SK-N-SH treated with all-trans-retinoic acid at 6 μM for 48 hours (cell line): ENCODE measurements at regions not wholly inside any gene's neighbourhood (a gene's known extent, or its start where the extent isn't known, plus 50 kb on each side); places are given as distances from the start of the nearest gene placed in this dataset.
"Not testable (repeated sequence)": the region's sequence is repeated elsewhere in the genome, so short reads cannot be mapped to it uniquely, and the experiment has no call there.

Source experiments
- ARNTL ChIP-seq: fragments of 450-650 bp; formaldehyde crosslinking; IDR thresholded peaks from 2 replicates; pipeline ENCODE4 v1.5.0; 2020; ENCODE audit warnings: low read depth, mild to moderate bottlenecking, moderate library complexity, borderline replicate concordance
- CSDC2 ChIP-seq: fragments of 250-450 bp; sonication (Bioruptor Pico); IDR thresholded peaks from 2 replicates; pipeline ENCODE4 v1.5.0; 2020; ENCODE audit warnings: mild to moderate bottlenecking, moderate library complexity
- GLIS3 ChIP-seq: fragments of 250-450 bp; sonication (Bioruptor Pico); IDR thresholded peaks from 2 replicates; pipeline ENCODE4 v1.5.0; 2020; ENCODE audit warnings: mild to moderate bottlenecking, moderate library complexity
- OSR1 ChIP-seq: fragments of 250-450 bp; sonication (Bioruptor Pico); IDR thresholded peaks from 2 replicates; pipeline ENCODE4 v1.8.0; 2022; ENCODE audit warnings: moderate library complexity, mild to moderate bottlenecking, inconsistent platforms
- PATZ1 ChIP-seq: fragments of 250-450 bp; sonication (Bioruptor Pico); IDR thresholded peaks from 2 replicates; pipeline ENCODE4 v1.8.0; 2020; ENCODE audit warnings: mild to moderate bottlenecking, moderate library complexity, borderline replicate concordance
- POU6F1 ChIP-seq: fragments of 250-450 bp; sonication (Bioruptor Pico); IDR thresholded peaks from 2 replicates; pipeline ENCODE4 v1.8.0; 2021; ENCODE audit warnings: low read depth, mild to moderate bottlenecking, moderate library complexity, borderline replicate concordance
- RARB ChIP-seq: fragments of 250-450 bp; sonication (Bioruptor Pico); IDR thresholded peaks from 2 replicates; pipeline ENCODE4 v1.8.0; 2021; ENCODE audit warnings: mild to moderate bottlenecking, moderate library complexity
- ZC3H10 ChIP-seq: fragments of 250-450 bp; sonication (Bioruptor Pico); IDR thresholded peaks from 2 replicates; pipeline ENCODE4 v1.5.1; 2021; ENCODE audit warnings: mild to moderate bottlenecking, moderate library complexity
- ZFP3 ChIP-seq: fragments of 250-450 bp; sonication (Bioruptor Pico); IDR thresholded peaks from 2 replicates; pipeline ENCODE4 v1.5.0; 2020; ENCODE audit warnings: mild to moderate bottlenecking, moderate library complexity
- ZFP30 ChIP-seq: fragments of 450-650 bp; formaldehyde crosslinking; IDR thresholded peaks from 2 replicates; pipeline ENCODE4 v1.5.0; 2022; ENCODE audit warnings: mild to moderate bottlenecking, moderate library complexity
- ZNF8 ChIP-seq: fragments of 450-650 bp; formaldehyde crosslinking; IDR thresholded peaks from 2 replicates; pipeline ENCODE4 v1.5.0; 2020; ENCODE audit warnings: mild to moderate bottlenecking, moderate library complexity
- TF ChIP-seq, protein P1 (sequence below): fragments of 250-450 bp; sonication (Bioruptor Pico); IDR thresholded peaks from 2 replicates; pipeline ENCODE4 v1.5.1; 2020; ENCODE audit warnings: low read depth, mild to moderate bottlenecking, moderate library complexity

- TF ChIP-seq ZFP30, POU6F1, ZFP3, PATZ1, ZC3H10, RARB, CSDC2, ARNTL, ZNF8, OSR1, GLIS3 (CRISPR knock-in tag): not testable (repeated sequence)
- TF ChIP-seq, protein P1, sequence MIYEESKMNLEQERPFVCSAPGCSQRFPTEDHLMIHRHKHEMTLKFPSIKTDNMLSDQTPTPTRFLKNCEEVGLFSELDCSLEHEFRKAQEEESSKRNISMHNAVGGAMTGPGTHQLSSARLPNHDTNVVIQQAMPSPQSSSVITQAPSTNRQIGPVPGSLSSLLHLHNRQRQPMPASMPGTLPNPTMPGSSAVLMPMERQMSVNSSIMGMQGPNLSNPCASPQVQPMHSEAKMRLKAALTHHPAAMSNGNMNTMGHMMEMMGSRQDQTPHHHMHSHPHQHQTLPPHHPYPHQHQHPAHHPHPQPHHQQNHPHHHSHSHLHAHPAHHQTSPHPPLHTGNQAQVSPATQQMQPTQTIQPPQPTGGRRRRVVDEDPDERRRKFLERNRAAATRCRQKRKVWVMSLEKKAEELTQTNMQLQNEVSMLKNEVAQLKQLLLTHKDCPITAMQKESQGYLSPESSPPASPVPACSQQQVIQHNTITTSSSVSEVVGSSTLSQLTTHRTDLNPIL (CRISPR knock-in tag), result not testable (repeated sequence)
These were observed 140.7 kb downstream of the SMC2 start for GRCh38 chr9:104234632-104235337.
